Fibroblast of lung (primary cell): ENCODE measurements at regions not wholly inside any gene's neighbourhood (a gene's known extent, or its start where the extent isn't known, plus 50 kb on each side); places are given as distances from the start of the nearest gene placed in this dataset.
"Not testable (repeated sequence)": the region's sequence is repeated elsewhere in the genome, so short reads cannot be mapped to it uniquely, and the experiment has no call there.

Experiments used
- CTCF ChIP-seq, 2 donors: IDR thresholded peaks in 1 of 2; conservative IDR thresholded peaks in 1 of 2; 1 replicate in 1 of 2; 2 replicates in 1 of 2; pipeline ENCODE4 v1.5.1; 2011 to 2012; ENCODE audit warnings: low read length in 2 of 2, control low read depth in 1 of 2, inconsistent platforms in 1 of 2, low read depth in 1 of 2, mild to moderate bottlenecking in 1 of 2
- EZH2 ChIP-seq: IDR thresholded peaks from 2 replicates; pipeline ENCODE4 v1.5.1; 2012; ENCODE audit warnings: low read length, control low read depth, mild to moderate bottlenecking; ENCODE audit errors: missing control alignments

GRCh38 chr2:89229979-89230378, 538.5 kb downstream of the RPIA start:
- TF ChIP-seq CTCF (conservative IDR thresholded peaks at IDR 0.05 in 1 of 2, IDR thresholded peaks at IDR 0.05 in 1 of 2; ENCODE audit: low read depth in 1 of 2, low read length in 2 of 2); EZH2: not testable (repeated sequence)
